Transverse colon (tissue), 4 donors: ENCODE measurements at regions not wholly inside any gene's neighbourhood (a gene's known extent, or its start where the extent isn't known, plus 50 kb on each side); places are given as distances from the start of the nearest gene placed in this dataset.

ENCODE experiments used
- CTCF ChIP-seq, 5 experiments: fragments of 200-600 bp in 3 of 5; fragments of 450-650 bp in 2 of 5; sonication (generic) in 3 of 5; IDR thresholded peaks; 1 replicate in 2 of 5; 2 replicates in 3 of 5; pipeline ENCODE4 v1.5.1; 2016 to 2017; ENCODE audit warnings: antibody characterized with exemption in 5 of 5, inconsistent platforms in 3 of 5, mild to moderate bottlenecking in 2 of 5, moderate library complexity in 1 of 5
- POLR2A ChIP-seq: fragments of 450-650 bp; IDR thresholded peaks from one replicate; pipeline ENCODE4 v1.6.1; 2016; ENCODE audit warnings: antibody characterized with exemption, mild to moderate bottlenecking, moderate library complexity
- POLR2AphosphoS5 ChIP-seq, 3 donors: sonication (generic); formaldehyde crosslinking; IDR thresholded peaks; one replicate each; pipeline ENCODE4 v1.6.1; 2016; ENCODE audit warnings: antibody characterized with exemption in 3 of 3

GRCh38 chr10:80856186-80856585 lies 318.5 kb downstream of the SH2D4B start:
- no peak for TF ChIP-seq CTCF (IDR thresholded peaks at IDR 0.05)
- no peak for TF ChIP-seq POLR2A
- TF ChIP-seq POLR2AphosphoS5 (IDR thresholded peaks at IDR 0.05) = no peak
